Skin epidermis (tissue), 12 donors: ENCODE measurements at regions not wholly inside any gene's neighbourhood (a gene's known extent, or its start where the extent isn't known, plus 50 kb on each side); places are given as distances from the start of the nearest gene placed in this dataset.

Experiments
- H3K27ac ChIP-seq, 21 experiments: fragments of 200-600 bp; sonication (generic) in 11 of 21; one replicate each; pipeline ENCODE4 v1.5.0; 2020; ENCODE audit warnings: mild to moderate bottlenecking in 3 of 21, inconsistent platforms in 2 of 21, moderate library complexity in 2 of 21
- H3K4me3 ChIP-seq, 7 experiments: fragments of 200-600 bp; sonication (generic) in 2 of 7; one replicate each; pipeline ENCODE4 v1.5.0; 2020; ENCODE audit warnings: inconsistent platforms in 2 of 7, mild to moderate bottlenecking in 2 of 7, moderate library complexity in 1 of 7

GRCh38 chr12:111207761-111208160, 161.1 kb downstream of the PHETA1 start:
- H3K27ac ChIP-seq: no peak overlapping the region
- H3K4me3 ChIP-seq: no peak overlapping the region

- no peak overlapping the region for H3K4me3 ChIP-seq
Observed at GRCh38 chr12:111204788-111205241, 164.1 kb downstream of the PHETA1 start.

GRCh38 chr12:111203969-111204368, 164.9 kb downstream of the PHETA1 start:
- no peak overlapping the region for H3K27ac ChIP-seq
- H3K4me3 ChIP-seq: no peak overlapping the region

More at GRCh38 chr12:111204788-111205241, 164.1 kb downstream of the PHETA1 start:
- no peak overlapping the region for H3K27ac ChIP-seq

GRCh38 chr12:111203446-111203845, 165.4 kb downstream of the PHETA1 start:
- no peak overlapping the region for H3K4me3 ChIP-seq
- H3K27ac ChIP-seq: no peak overlapping the region

- Histone ChIP-seq H3K27ac (no peak overlapping the region), H3K4me3 (no peak overlapping the region)
Observed at GRCh38 chr12:111202237-111202915, 166.5 kb downstream of the PHETA1 start.

GRCh38 chr12:111201495-111202236, 167.2 kb downstream of the PHETA1 start:
- Histone ChIP-seq H3K27ac (no peak overlapping the region), H3K4me3 (no peak overlapping the region)

GRCh38 chr12:111201036-111201435, 167.9 kb downstream of the PHETA1 start:
- Histone ChIP-seq H3K4me3 (no peak overlapping the region), H3K27ac (no peak overlapping the region)

- no peak overlapping the region for H3K4me3 ChIP-seq
- no peak overlapping the region for H3K27ac ChIP-seq
Observed at GRCh38 chr12:111197376-111197944, 171.4 kb downstream of the PHETA1 start.

GRCh38 chr12:111196532-111196931, 172.4 kb downstream of the PHETA1 start:
- Histone ChIP-seq H3K4me3 (no peak overlapping the region), H3K27ac (no peak overlapping the region)

GRCh38 chr12:111195316-111195715, 173.6 kb downstream of the PHETA1 start:
- no peak overlapping the region for H3K27ac ChIP-seq
- H3K4me3 ChIP-seq: no peak overlapping the region

GRCh38 chr12:111194703-111195051, 174.2 kb downstream of the PHETA1 start:
- Histone ChIP-seq H3K4me3 (no peak overlapping the region), H3K27ac (no peak overlapping the region)

GRCh38 chr12:111193977-111194702, 174.8 kb downstream of the PHETA1 start:
- no peak overlapping the region for H3K4me3 ChIP-seq
- H3K27ac ChIP-seq: no peak overlapping the region

- no peak overlapping the region for H3K27ac ChIP-seq
- no peak overlapping the region for H3K4me3 ChIP-seq
Observed at GRCh38 chr12:111193496-111193895, 175.4 kb downstream of the PHETA1 start.

- Histone ChIP-seq H3K4me3 (no peak overlapping the region), H3K27ac (no peak overlapping the region)
Observed at GRCh38 chr12:111193067-111193466, 175.8 kb downstream of the PHETA1 start.

- Histone ChIP-seq H3K27ac (no peak overlapping the region), H3K4me3 (no peak overlapping the region)
Observed at GRCh38 chr12:111192647-111193046, 176.2 kb downstream of the PHETA1 start.

GRCh38 chr12:111190741-111191526, 178.0 kb downstream of the PHETA1 start:
- H3K27ac ChIP-seq: no peak overlapping the region
- H3K4me3 ChIP-seq: no peak overlapping the region

GRCh38 chr12:111189792-111190191, 179.1 kb downstream of the PHETA1 start:
- no peak overlapping the region for H3K27ac ChIP-seq
- H3K4me3 ChIP-seq: no peak overlapping the region

- H3K4me3 ChIP-seq: no peak overlapping the region
- H3K27ac ChIP-seq: no peak overlapping the region
Observed at GRCh38 chr12:111188436-111188835, 180.5 kb downstream of the PHETA1 start.

GRCh38 chr12:111186347-111186746, 182.5 kb downstream of the PHETA1 start:
- Histone ChIP-seq H3K27ac (no peak overlapping the region), H3K4me3 (no peak overlapping the region)

- no peak overlapping the region for H3K4me3 ChIP-seq
- H3K27ac ChIP-seq: no peak overlapping the region
Observed at GRCh38 chr12:111185889-111186227, 183.0 kb downstream of the PHETA1 start.
